Transverse colon (tissue), 4 donors: ENCODE measurements at regions not wholly inside any gene's neighbourhood (a gene's known extent, or its start where the extent isn't known, plus 50 kb on each side); places are given as distances from the start of the nearest gene placed in this dataset.

ENCODE experiments used
- DNase-seq: peaks from one replicate; pipeline ENCODE4 v3.0.0-alpha.2; 2019
- H3K27ac ChIP-seq, 4 donors: fragments of 200-600 bp; sonication (generic); 2 replicates each; pipeline ENCODE4 v1.5.1; 2016 to 2018; ENCODE audit warnings: inconsistent platforms in 4 of 4
- H3K27me3 ChIP-seq: fragments of 200-600 bp; sonication (generic); 2 replicates; pipeline ENCODE4 v1.5.1; 2017; ENCODE audit warnings: inconsistent platforms
- H3K36me3 ChIP-seq, 4 donors: fragments of 200-600 bp; sonication (generic); 2 replicates each; pipeline ENCODE4 v1.5.1; 2017 to 2019; ENCODE audit warnings: inconsistent platforms in 4 of 4
- H3K4me1 ChIP-seq, 4 donors: fragments of 200-600 bp; sonication (generic); 2 replicates each; pipeline ENCODE4 v1.5.1; 2017 to 2020; ENCODE audit warnings: inconsistent platforms in 4 of 4
- H3K4me3 ChIP-seq, 4 donors: fragments of 200-600 bp; sonication (generic); 1 replicate in 1 of 4; 2 replicates in 3 of 4; pipeline versions ENCODE4 v1.5.1 to v1.6.1; 2017 to 2019; ENCODE audit warnings: inconsistent platforms in 4 of 4
- H3K9me3 ChIP-seq, 2 donors: fragments of 200-600 bp; sonication (generic); 2 replicates each; pipeline ENCODE4 v1.5.1; 2017 to 2019; ENCODE audit warnings: inconsistent platforms in 2 of 2
- CTCF ChIP-seq, 5 experiments: fragments of 200-600 bp in 3 of 5; fragments of 450-650 bp in 2 of 5; sonication (generic) in 3 of 5; IDR thresholded peaks; 1 replicate in 2 of 5; 2 replicates in 3 of 5; pipeline ENCODE4 v1.5.1; 2016 to 2017; ENCODE audit warnings: antibody characterized with exemption in 5 of 5, inconsistent platforms in 3 of 5, mild to moderate bottlenecking in 2 of 5, moderate library complexity in 1 of 5
- EP300 ChIP-seq: sonication (generic); formaldehyde crosslinking; IDR thresholded peaks from one replicate; pipeline ENCODE4 v1.6.1; 2017; ENCODE audit warnings: antibody characterized with exemption, low read depth
- POLR2A ChIP-seq: fragments of 450-650 bp; IDR thresholded peaks from one replicate; pipeline ENCODE4 v1.6.1; 2016; ENCODE audit warnings: antibody characterized with exemption, mild to moderate bottlenecking, moderate library complexity
- POLR2AphosphoS5 ChIP-seq, 3 donors: sonication (generic); formaldehyde crosslinking; IDR thresholded peaks; one replicate each; pipeline ENCODE4 v1.6.1; 2016; ENCODE audit warnings: antibody characterized with exemption in 3 of 3
- WGBS, 2 donors: methylation state at CpG; one replicate each; pipeline ENCODE4 v1.1.5; 2018; ENCODE audit warnings: low coverage in 1 of 2; 5-methylcytosine and 5-hydroxymethylcytosine counted together
- in situ Hi-C, 4 donors: fragments of 200-750 bp; cut with MboI; loops; one replicate each; pipeline versions ENCODE4 v1.15.0 to v1.15.1; 2017; ENCODE audit warnings: low sequenced_read_pairs in 3 of 4, low pct_ligation_motif_present in 1 of 4, low pct_unique_long_range_greater_than_20kb in 1 of 4
- intact Hi-C: fragments of 100-400 bp; cut with DNase I; formaldehyde crosslinking; loops from one replicate; pipeline ENCODE4 v1.15.1; 2023; ENCODE audit warnings: low total_unique reads

DNA sequence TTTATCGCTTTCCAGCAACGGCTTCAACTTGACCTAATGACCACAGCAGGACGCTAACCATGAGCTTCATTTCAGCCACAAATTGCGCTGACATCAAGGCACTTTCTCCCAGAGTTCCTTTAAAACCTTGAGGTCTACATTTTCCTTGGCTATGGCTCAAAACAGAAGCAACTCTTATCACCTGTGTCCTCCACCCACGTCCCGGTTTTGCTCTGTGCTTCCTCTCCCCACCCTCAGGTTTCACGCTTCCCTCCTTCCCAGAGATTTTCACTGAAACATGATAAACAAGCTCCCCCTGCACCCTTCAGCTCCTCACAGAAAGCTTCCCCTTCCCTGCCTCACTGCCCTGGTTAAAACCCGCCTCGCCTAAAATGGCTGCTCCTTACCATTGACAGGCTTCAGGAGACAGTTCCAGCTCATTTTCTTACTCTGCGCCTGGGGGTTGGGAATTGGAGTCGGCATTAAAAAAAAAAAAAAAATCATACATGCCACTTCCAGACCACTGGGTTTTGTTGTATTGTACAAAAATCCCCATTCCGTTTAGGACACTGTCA is 229.5 kb downstream of the UBE3D start:
- TF ChIP-seq EP300 (no peak), POLR2A (no peak), POLR2AphosphoS5 (IDR thresholded peaks at IDR 0.05) (no peak), CTCF (IDR thresholded peaks at IDR 0.05) (no peak)
- WGBS, 2 donors: 70 to 74% methylated on average over 10 to 12 of the region's 12 CpGs
- H3K4me1 ChIP-seq: no peaks in the 10 kb centered on the region
- H3K4me3 ChIP-seq: no peak overlapping the region
- H3K27ac ChIP-seq: no peak overlapping the region
- H3K9me3 ChIP-seq: no peaks in the 10 kb centered on the region
- H3K27me3 ChIP-seq: no peaks in the 10 kb centered on the region
- no peaks in the 10 kb centered on the region for H3K36me3 ChIP-seq
- no peak for DNase-seq
- in situ Hi-C loops (no loop called here), intact Hi-C loops (no loop called here)

DNA sequence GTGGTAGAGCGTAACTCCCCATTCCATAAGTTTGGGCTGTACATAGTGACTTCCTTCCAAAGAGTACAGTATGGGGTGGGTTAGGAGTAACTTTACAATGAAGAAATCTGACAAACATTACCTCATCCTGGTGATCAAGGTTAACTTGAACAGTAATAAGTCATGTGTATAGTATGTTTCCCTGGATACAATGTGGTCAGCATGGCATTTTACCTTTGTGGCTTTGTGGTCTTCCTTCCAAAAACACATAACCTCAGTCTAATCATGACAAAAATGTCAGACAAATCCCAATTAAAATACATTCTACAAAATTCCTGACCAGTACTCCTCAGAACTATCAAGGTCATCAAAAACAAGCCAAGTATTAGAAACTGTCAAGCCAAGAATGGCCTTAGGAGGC is 225.1 kb downstream of the UBE3D start:
- DNase-seq: no peak
- TF ChIP-seq CTCF (IDR thresholded peaks at IDR 0.05): no peak
- TF ChIP-seq POLR2AphosphoS5 (IDR thresholded peaks at IDR 0.05): no peak
- no peaks in the 10 kb centered on the region for H3K9me3 ChIP-seq
- H3K36me3 ChIP-seq: no peaks in the 10 kb centered on the region
- no peak overlapping the region for H3K27ac ChIP-seq
- intact Hi-C loops (no loop called here), in situ Hi-C loops (no loop called here)
- no peak overlapping the region for H3K4me3 ChIP-seq
- no peaks in the 10 kb centered on the region for H3K4me1 ChIP-seq
- H3K27me3 ChIP-seq: no peaks in the 10 kb centered on the region
- WGBS, 2 donors: 100% methylated on average over 1 of the region's 1 CpG

- in situ Hi-C loops (no loop called here), intact Hi-C loops (no loop called here)
- TF ChIP-seq POLR2AphosphoS5 (IDR thresholded peaks at IDR 0.05) (no peak), EP300 (no peak), CTCF (IDR thresholded peaks at IDR 0.05) (no peak), POLR2A (no peak)
- Histone ChIP-seq H3K4me3 (no peak overlapping the region), H3K27ac (no peak overlapping the region), H3K27me3 (no peaks in the 10 kb centered on the region), H3K4me1 (no peaks in the 10 kb centered on the region), H3K9me3 (no peaks in the 10 kb centered on the region), H3K36me3 (no peaks in the 10 kb centered on the region)
- no peak for DNase-seq
- 100% methylated on average over 2 of the region's 2 CpGs for WGBS, 2 donors
Measured at GRCh38 chr6:82841309-82841708, 224.3 kb downstream of the UBE3D start.
